Keratinocyte (primary cell): ENCODE measurements at regions not wholly inside any gene's neighbourhood (a gene's known extent, or its start where the extent isn't known, plus 50 kb on each side); places are given as distances from the start of the nearest gene placed in this dataset.

Experiments
- EZH2 ChIP-seq: IDR thresholded peaks from one replicate; pipeline ENCODE4 v1.6.1; 2012; ENCODE audit warnings: inconsistent platforms, mild to moderate bottlenecking, low read length, moderate library complexity
- TF ChIP-seq, protein P1 (sequence below), 3 experiments: IDR thresholded peaks in 1 of 3; conservative IDR thresholded peaks in 1 of 3; optimal IDR thresholded peaks in 1 of 3; 2 replicates in 2 of 3; 3 replicates in 1 of 3; pipeline versions ENCODE3 to v1.5.1; 2011; ENCODE audit warnings: low read length in 3 of 3, mild to moderate bottlenecking in 3 of 3, moderate library complexity in 2 of 3, control low read depth in 1 of 3, inconsistent platforms in 1 of 3; ENCODE audit not compliant: insufficient read depth in 2 of 3; ENCODE audit errors: extremely low read depth in 1 of 3

DNA sequence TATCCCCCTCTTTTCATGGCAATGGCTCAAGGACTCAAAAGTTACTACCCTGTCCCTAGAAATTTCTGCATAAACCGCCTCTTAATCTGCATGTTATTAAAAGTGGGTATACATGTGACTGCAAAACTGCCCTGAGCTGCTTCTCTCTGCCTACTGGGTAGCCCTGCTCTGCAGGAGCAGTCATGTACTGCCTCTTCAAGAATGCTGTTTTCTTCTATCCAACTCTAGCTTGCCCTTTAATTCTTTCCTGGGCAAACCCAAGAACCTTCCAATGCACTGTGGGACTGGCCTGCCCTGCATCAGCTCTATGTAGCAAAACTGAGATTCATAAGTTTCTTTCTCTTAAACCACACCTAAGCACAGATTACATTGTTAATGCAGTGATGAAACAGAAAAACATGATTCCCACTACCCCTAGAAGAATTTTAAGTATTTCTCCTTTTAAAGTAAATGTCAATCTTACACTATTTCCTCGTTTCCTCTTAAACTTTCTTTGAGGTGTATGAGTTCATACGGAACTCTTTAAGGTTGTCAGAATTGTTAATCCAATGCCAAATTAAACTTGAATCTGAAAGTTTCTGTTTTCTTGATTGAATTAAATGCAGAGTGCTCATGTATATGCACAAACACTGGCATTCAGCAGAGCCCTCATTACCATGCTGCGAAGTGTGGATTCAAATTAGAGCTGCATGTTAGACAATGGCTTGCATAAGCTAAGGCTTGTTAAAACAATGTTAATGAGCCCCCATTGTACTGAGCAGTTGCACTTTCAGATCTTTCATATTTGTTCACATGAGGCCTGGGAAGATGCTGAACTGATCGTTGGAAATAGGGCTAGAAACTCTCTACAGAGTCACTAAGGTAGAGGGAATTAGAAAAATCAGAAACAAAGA, 669.9 kb upstream of the PCDH20 start:
- TF ChIP-seq, protein P1, sequence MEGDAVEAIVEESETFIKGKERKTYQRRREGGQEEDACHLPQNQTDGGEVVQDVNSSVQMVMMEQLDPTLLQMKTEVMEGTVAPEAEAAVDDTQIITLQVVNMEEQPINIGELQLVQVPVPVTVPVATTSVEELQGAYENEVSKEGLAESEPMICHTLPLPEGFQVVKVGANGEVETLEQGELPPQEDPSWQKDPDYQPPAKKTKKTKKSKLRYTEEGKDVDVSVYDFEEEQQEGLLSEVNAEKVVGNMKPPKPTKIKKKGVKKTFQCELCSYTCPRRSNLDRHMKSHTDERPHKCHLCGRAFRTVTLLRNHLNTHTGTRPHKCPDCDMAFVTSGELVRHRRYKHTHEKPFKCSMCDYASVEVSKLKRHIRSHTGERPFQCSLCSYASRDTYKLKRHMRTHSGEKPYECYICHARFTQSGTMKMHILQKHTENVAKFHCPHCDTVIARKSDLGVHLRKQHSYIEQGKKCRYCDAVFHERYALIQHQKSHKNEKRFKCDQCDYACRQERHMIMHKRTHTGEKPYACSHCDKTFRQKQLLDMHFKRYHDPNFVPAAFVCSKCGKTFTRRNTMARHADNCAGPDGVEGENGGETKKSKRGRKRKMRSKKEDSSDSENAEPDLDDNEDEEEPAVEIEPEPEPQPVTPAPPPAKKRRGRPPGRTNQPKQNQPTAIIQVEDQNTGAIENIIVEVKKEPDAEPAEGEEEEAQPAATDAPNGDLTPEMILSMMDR (optimal IDR thresholded peaks at IDR 0.05 in 1 of 3, IDR thresholded peaks at IDR 0.05 in 1 of 3, conservative IDR thresholded peaks at IDR 0.05 in 1 of 3; ENCODE audit: extremely low read depth in 1 of 3, insufficient read depth in 2 of 3, low read length in 3 of 3), result no peak
- no peak for TF ChIP-seq EZH2
